Cardiac fibroblast (primary cell): ENCODE measurements at regions not wholly inside any gene's neighbourhood (a gene's known extent, or its start where the extent isn't known, plus 50 kb on each side); places are given as distances from the start of the nearest gene placed in this dataset.
A peak's percentile ranks its signal among the peaks of the same experiment; 100 is the strongest.

Experiments
- DNase-seq, 2 donors: peaks; one replicate each; pipeline versions ENCODE4 v3.0.0 to v3.0.0-alpha.2; 2010; ENCODE audit warnings: low read depth in 2 of 2
- H3K4me3 ChIP-seq, 2 donors: replicated peaks in 1 of 2; 1 replicate in 1 of 2; 2 replicates in 1 of 2; pipeline ENCODE4 v1.5.1; 2011; ENCODE audit warnings: low read depth in 2 of 2, low read length in 2 of 2, mild to moderate bottlenecking in 2 of 2, moderate library complexity in 1 of 2
- CTCF ChIP-seq: IDR thresholded peaks from one replicate; pipeline ENCODE4 v1.5.1; 2011; ENCODE audit warnings: low read depth, mild to moderate bottlenecking, low read length, inconsistent platforms

- H3K4me3 ChIP-seq = no peak overlapping the region
- no peak for DNase-seq
- TF ChIP-seq CTCF = no peak
Observed at GRCh38 chr15:36325206-36325605, 254.2 kb upstream of the CDIN1 start.

GRCh38 chr15:36329592-36329991 lies 249.8 kb upstream of the CDIN1 start:
- no peak for DNase-seq
- H3K4me3 ChIP-seq = no peak overlapping the region
- TF ChIP-seq CTCF = no peak

GRCh38 chr15:36330598-36330997 lies 248.8 kb upstream of the CDIN1 start:
- TF ChIP-seq CTCF = no peak
- no peak for DNase-seq
- no peak overlapping the region for H3K4me3 ChIP-seq

- TF ChIP-seq CTCF = no peak
- H3K4me3 ChIP-seq = no peak overlapping the region
- peak; percentile 12 to 39 for DNase-seq
Observed at GRCh38 chr15:36331531-36332275, 247.7 kb upstream of the CDIN1 start.

- no peak overlapping the region for H3K4me3 ChIP-seq
- peak; percentile 16 to 18 for DNase-seq
- no peak for TF ChIP-seq CTCF
Observed at GRCh38 chr15:36332301-36332700, 247.1 kb upstream of the CDIN1 start.

GRCh38 chr15:36332896-36333295 lies 246.5 kb upstream of the CDIN1 start:
- no peak for DNase-seq
- TF ChIP-seq CTCF = no peak
- no peak overlapping the region for H3K4me3 ChIP-seq

- H3K4me3 ChIP-seq = no peak overlapping the region
- no peak for TF ChIP-seq CTCF
- DNase-seq = peak; percentile 51 to 85
Observed at GRCh38 chr15:36334059-36334458, 245.4 kb upstream of the CDIN1 start.
